Gastroesophageal sphincter (tissue), 3 donors: ENCODE measurements at regions not wholly inside any gene's neighbourhood (a gene's known extent, or its start where the extent isn't known, plus 50 kb on each side); places are given as distances from the start of the nearest gene placed in this dataset.

Experiments used
- POLR2AphosphoS5 ChIP-seq: sonication (generic); formaldehyde crosslinking; IDR thresholded peaks from one replicate; pipeline ENCODE4 v1.6.1; 2017; ENCODE audit warnings: antibody characterized with exemption
- TF ChIP-seq, protein P1 (sequence below), 4 experiments: fragments of 200-600 bp in 2 of 4; fragments of 450-650 bp in 2 of 4; sonication (generic) in 1 of 4; IDR thresholded peaks; one replicate each; pipeline ENCODE4 v1.5.1; 2017 to 2019; ENCODE audit warnings: antibody characterized with exemption in 4 of 4, mild to moderate bottlenecking in 2 of 4, moderate library complexity in 2 of 4

DNA sequence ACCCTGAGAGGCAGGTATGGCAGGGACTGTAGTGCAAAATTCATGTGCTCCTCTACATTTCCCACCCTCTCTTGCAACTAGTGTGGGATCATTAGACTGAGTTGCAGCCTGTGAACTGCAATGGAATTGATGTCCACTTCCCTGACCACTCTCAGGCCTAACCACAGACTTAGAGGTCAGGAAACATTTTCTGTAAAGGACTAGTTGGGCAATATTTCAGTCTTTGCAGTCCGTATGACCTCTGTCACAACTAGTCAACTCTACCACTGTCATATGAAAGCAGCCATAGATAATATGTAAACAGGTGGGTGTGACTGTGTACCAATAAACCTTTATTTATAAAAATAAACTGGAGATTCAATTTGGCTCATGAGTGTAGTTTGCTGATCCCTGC lies 134.4 kb upstream of the TOP1 start:
- no peak for TF ChIP-seq POLR2AphosphoS5
- TF ChIP-seq, protein P1, sequence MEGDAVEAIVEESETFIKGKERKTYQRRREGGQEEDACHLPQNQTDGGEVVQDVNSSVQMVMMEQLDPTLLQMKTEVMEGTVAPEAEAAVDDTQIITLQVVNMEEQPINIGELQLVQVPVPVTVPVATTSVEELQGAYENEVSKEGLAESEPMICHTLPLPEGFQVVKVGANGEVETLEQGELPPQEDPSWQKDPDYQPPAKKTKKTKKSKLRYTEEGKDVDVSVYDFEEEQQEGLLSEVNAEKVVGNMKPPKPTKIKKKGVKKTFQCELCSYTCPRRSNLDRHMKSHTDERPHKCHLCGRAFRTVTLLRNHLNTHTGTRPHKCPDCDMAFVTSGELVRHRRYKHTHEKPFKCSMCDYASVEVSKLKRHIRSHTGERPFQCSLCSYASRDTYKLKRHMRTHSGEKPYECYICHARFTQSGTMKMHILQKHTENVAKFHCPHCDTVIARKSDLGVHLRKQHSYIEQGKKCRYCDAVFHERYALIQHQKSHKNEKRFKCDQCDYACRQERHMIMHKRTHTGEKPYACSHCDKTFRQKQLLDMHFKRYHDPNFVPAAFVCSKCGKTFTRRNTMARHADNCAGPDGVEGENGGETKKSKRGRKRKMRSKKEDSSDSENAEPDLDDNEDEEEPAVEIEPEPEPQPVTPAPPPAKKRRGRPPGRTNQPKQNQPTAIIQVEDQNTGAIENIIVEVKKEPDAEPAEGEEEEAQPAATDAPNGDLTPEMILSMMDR (IDR thresholded peaks at IDR 0.05) = no peak
